NOMO-1 treated with dmso at 0.1 percent for 144 hours (cell line): ENCODE measurements at regions not wholly inside any gene's neighbourhood (a gene's known extent, or its start where the extent isn't known, plus 50 kb on each side); places are given as distances from the start of the nearest gene placed in this dataset.

Experiments
- DNase-seq: peaks from one replicate; lab custom pipeline; 2025; ENCODE audit not compliant: unreplicated experiment; lab: John Stamatoyannopoulos, UW

GRCh38 chr18:27838225-27838624 lies 338.7 kb downstream of the CDH2 start:
- DNase-seq = no peak

DNA sequence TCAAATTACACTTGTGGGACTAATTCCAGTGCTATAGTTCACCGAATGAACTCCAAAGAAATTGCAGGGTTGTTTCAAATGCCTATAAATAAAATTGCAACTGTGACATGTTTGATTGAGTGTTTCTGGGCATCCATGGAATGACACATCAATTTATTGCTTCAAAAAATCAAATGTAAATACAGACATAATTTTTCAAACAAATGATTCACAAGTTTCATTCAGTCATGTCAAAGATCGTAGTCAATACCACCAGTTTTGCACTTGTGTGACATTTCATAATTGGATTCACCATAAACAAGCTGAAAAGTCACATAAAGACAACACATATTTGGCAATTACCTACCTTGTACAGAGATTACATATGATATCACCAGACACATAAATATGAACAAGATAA lies 350.8 kb downstream of the CDH2 start:
- DNase-seq = no peak

DNA sequence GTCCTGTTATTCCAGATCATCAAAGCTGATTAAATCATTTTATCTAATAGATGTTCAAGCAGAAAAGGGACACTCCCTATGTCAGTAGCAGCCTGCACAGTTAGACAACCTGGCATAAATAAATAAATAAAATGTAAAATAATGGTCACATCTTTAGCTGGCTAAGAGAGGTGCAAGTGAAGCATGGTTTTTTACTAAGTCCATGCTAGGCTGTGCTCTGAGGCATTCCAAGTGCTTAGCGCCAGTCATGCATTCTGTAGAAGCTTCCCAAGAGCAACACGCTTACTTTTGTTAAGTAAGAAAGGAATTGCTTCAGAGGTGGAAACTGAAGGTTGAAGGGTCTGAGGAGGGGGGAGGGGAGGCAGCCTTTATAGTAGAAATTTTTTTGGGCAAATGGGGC lies 351.2 kb downstream of the CDH2 start:
- no peak for DNase-seq

DNA sequence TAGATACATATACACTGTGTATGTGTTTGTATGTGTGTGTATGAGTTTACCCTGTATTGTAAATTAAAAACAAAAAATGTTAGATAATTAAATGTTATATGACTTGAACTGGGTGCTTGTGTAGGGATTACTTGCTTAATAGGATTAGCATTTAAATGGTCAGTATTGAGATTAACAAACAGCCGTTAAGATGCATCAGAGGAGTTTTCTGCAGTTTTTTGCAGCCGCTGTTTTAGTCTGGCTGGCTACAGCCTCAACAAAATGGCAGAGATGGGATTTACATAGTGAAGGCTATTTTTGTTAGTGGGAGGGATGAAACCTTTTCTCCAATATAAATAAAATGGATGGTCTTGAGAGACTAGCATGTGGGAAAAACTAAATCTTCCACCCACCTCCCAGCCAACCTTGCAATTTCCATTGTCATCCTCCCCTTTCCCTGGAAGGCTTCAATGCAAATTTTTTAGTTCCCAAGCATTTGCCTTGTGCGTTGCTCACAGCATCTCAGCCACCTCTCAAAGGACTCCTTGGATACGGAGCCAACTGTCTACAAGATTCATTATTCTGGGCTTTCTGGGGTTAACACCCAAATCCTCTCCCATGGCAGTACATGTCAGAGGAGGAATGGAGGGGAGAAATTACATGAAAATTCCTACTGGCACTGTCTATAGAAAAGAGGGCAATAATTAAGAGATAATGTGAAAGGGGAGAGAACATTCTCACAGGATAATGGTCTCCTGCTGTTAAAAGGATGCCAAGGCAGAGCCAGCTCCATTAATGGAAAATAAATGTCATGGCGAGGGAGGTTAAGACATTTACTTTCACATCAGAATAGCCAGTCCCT lies 351.9 kb downstream of the CDH2 start:
- no peak for DNase-seq

DNA sequence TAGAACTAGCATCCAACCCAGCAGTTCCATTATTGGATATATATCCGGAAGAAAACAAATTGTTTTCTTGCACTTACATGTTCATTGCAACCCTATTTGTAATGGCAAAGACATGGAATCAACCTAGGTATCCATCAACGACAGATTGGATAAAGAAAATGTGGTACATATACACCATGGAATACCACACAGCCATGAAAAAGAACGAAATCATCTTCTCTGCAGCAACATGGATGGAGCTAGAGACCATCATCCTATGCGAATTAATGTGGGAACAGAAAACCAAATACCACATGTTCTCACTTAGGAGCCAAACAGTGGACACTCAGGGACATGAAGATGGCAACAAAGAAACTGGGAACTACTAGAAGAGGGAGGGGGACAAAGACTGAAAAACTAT lies 352.7 kb downstream of the CDH2 start:
- no peak for DNase-seq

GRCh38 chr18:27823053-27823452 lies 353.9 kb downstream of the CDH2 start:
- DNase-seq = no peak

DNA sequence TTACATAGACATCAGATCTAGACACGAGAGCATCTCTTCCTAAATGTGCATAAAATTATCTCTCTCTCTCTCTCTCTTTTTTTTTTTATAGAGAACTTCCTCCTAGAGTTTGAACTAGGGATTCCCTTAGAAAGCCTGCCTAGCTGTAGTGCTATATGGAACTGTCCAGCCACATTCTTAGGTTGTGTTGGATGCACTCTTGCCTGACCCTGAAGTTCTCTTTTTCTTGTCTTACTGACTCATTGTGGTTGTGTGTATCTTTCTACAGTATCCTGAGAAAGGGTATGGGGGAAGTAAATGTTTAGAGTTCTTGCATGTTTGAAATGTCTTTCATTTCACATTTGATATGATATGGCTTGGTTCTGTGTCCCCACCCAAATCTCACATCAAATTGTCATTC lies 368.2 kb downstream of the CDH2 start:
- DNase-seq = no peak

- DNase-seq = no peak
Measured at GRCh38 chr18:27803957-27804356, 373.0 kb downstream of the CDH2 start.

GRCh38 chr18:27797484-27797883 lies 379.4 kb downstream of the CDH2 start:
- DNase-seq = no peak

- no peak for DNase-seq
Measured at GRCh38 chr18:27794181-27794926, 382.6 kb downstream of the CDH2 start.

GRCh38 chr18:27793013-27793785 lies 383.7 kb downstream of the CDH2 start:
- no peak for DNase-seq

DNA sequence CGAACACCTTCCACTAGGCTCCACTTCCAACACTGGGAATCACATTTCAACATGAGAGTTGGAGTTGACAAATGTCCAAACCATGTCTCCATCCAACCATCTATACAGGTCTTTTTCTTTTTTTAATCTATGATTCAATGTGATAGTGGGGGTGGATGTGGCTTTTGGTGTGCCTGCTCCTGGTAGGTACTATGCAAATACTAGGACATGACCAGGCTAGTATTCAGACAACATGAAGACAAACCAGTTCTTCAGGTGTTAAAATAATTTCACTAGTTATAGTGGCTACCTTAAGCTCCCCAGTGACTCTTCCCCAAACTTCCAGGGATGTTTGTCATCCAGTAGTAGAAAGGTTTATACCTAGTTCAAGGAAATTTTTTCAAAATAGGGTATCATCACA lies 387.5 kb downstream of the CDH2 start:
- no peak for DNase-seq

DNA sequence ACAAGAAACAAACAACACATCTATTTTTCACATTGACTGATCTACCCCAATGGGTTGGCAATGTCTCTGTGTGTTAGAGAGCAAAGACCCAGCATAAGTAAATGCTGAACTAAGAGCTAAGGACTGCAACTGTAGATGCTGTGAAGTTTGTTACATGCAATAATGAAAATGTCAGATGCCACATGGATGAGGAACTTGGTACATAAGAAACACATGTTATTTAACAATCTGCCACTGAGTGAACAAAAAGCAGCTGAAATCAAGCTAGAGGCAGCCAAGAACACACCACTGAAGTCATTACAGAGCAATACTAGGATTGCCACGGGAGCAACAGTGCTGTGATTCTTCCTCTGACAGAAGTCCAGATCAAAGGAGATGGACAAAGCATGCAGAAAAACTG lies 389.4 kb downstream of the CDH2 start:
- no peak for DNase-seq

DNA sequence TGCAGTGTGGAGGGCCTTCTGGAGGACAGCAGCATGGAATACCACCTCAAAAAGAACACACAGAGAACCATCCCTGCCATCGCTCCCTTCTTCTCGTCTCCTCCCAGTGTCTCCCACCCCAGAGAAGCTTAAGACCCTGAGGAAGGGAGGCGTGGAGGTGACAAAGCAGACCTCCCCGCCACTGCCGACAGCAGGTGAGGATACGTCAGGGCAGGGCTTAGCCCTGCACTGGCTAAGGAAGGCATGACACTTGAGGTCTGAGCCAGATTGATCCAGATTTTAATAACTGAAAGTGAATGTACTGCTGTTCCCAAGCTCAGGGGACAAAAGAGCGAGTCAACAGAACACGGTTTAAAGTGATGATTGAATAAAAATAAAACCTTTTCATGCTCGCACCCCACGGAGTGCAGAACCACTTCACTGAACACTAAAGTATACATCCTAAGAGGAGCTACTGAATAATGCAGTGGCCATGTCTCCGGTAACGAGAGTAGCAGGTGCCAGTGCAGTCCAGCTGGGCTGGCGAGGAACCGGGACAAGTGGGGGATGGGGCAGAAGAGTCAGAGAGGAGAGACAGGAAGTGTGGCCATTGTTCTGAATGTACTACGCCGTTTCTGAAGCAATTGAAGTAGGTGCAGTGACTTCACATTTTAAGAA lies 391.0 kb downstream of the CDH2 start:
- no peak for DNase-seq

DNA sequence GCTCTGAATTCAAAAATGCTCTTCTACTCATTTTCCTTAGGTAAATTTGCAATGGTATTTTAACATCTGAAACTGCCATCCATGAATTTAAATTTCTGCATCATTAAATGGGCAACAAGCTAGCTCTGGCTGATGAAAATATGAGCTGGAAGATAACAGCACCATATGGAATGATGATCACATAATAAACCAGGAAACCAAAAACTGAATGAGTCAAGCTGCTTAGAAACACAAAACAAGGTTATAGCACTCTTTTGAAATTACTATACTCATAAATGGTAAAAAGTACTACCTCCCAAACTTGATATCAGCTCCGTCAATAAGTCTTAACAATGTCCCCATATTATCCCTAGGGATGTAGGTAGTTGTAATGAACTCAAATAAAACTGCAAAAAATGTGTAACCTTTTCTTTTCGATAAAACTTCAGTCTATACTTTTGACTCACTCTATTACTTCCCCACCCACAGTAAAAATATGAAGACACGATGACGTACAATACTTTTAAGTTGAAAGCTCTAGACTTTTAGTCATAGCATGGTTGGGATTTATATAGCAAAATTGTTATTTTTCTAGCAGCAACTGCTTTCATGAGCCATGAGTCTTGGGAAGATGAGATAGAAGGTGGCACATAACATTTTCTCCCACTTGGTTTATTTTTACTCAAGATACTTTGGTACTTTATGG lies 396.7 kb downstream of the CDH2 start:
- DNase-seq = no peak

- DNase-seq = no peak
Measured at GRCh38 chr18:27778925-27779324, 398.0 kb downstream of the CDH2 start.

DNA sequence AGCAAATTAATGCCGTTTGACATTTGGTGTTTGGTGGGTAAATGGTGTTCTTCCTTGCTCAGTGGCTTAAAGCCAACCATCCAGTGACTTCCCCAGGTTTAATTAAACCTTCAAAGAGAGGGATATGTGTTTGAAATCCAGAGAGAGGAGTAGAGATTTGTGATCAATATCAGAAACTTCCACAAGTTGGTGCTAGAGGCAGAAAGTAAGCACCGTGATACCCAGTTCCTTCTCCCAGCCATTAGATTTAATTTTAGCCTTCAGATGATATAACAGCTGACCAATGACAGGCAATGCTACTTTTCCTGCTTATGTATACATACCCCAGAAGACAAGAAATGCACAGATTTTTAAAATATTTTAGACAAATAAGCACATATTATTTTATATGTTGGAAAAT lies 398.5 kb downstream of the CDH2 start:
- no peak for DNase-seq

DNA sequence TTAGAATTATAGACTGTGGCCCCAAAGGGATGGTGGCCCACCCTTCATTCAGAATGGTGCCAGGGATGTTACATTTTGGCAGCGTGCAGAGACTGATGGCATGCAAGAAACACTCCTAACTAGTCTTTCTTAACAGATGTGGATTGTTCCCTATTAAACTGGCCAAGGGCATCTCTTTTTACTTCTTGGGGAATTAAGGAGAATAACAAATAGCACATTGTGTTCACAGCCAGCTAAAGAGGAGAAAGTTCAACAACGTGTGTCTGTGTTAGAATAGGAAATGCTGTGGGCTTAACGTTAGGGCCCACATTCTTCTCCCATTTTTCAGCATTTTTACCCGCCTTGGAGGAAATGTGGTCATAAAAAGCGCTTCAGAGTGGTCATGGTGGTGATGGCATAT lies 404.8 kb downstream of the CDH2 start:
- no peak for DNase-seq

GRCh38 chr18:27771571-27771970 lies 405.4 kb downstream of the CDH2 start:
- DNase-seq = no peak

DNA sequence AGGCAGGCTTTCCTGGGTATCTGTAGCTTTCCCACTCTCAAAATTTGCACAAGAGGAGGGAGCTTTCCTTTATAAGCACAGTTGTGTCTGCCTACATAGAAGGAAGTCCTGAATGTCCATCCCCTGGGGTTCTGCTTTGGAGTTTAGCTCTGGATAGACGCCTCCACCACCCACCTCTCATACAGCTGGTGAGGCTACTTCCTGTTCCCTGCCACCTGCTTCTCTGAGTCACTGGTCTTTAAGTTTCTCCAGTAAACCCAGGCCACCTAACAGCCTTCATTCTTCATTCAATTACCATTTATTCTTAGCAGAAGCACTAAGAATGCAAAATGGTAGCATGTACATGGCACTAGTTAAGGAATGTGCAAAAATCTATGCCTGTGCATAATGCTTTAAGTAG lies 407.8 kb downstream of the CDH2 start:
- DNase-seq = no peak

DNA sequence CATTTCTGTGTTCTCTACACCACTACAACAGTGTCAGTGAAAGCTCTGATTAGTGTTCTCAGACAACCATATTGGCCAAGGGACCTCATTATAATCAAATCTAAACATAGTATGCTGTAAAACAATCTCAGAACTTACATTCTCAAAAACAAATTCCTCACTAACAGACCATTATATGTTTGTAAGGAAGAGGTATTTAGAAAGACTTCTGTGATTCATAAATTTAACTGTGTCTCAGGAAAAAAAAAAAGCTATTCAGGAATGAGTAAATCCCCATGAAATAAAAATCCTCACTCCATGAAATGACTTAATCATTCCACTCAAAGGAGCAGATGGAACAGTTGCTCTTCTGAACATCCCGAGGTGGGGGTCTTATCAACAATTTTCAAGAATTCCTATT lies 413.0 kb downstream of the CDH2 start:
- no peak for DNase-seq
